Stimulated activated CD4-positive, alpha-beta T cell treated with anti-CD3 and anti-CD28 coated beads, TNF-alpha, amount 100 ng/mL, for 24 hours (primary cell): ENCODE measurements at regions not wholly inside any gene's neighbourhood (a gene's known extent, or its start where the extent isn't known, plus 50 kb on each side); places are given as distances from the start of the nearest gene placed in this dataset.
"Not testable (repeated sequence)": the region's sequence is repeated elsewhere in the genome, so short reads cannot be mapped to it uniquely, and the experiment has no call there.

Experiments
- DNase-seq, 3 experiments: peaks; one replicate each; pipeline ENCODE4 v3.0.0-alpha.2; 2020; ENCODE audit warnings: low read depth in 3 of 3

DNA sequence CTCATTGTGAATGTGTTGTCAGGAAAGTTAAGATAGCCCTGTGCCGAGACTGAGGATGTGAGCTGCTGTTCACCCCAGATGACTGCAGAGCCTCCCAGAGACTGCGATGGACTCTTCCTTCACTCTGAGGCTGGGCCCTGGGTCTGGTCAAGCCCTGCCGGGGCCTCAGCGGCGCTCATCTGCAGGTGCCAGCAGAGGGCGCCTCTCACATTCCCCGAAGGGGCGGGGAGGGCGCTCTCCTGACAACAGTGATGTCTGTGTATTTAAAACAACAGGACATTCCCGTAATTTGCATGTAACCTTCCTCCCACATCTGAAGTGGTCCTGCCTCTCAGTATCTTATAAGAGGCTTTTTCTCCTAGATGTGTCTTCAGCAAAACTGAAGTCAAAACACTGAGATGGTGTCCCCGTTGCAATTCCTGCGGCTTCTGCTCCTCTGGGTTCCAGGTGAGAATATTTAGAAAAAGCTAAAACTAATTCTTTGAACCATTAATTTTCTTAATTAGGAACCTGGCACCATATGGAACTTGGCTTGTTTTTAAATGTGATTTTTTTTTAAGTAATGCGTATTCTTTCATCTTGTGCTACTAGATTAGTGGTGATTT is 1377.9 kb downstream of the RPIA start:
- peak in 1 of 3 experiments; percentile 0 for DNase-seq

DNA sequence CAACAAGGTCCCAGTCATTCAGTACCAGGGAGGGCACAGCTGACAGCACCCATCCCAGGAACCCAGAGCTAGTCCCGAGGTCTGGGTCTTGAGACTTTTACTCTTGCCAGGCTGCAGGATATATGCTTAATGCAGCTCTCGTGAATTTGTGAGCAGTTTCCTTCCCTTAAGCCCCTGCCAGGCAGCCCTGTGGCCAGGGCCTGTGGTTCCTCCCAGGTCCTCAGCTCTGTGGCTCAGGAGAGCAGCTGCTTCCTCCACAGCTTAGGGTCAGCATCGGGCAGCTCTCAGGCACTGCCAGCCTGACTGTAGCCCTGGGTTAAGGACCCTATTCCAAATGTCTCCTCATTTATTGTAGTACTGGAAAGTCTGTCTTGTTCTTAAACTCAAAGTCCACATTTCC is 1384.8 kb downstream of the RPIA start:
- no peak for DNase-seq

DNA sequence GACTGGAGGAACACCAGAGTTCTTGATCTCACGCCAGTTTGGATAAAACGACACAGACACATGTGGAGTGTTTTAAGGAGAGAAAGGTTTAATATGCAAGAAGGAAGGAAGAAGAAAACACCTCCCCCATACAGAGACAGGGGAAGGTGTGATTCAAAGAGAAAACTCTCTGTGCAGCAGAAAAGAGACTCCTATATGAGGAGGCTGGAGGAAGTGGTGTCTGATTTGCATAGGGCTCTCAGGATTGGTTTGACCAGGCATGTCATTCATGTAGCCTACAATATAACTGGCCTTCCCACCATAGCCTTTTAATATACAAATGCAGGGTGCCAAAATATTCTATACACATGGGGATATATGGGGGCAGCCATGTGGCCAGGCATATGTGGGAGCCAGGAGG is 1386.5 kb downstream of the RPIA start:
- no peak for DNase-seq

GRCh38 chr2:90079374-90079773 is 1387.9 kb downstream of the RPIA start:
- no peak for DNase-seq

- DNase-seq: not testable (repeated sequence)
Measured at GRCh38 chr2:90087792-90088191, 1396.3 kb downstream of the RPIA start.

GRCh38 chr2:90093571-90094270 is 1402.2 kb downstream of the RPIA start:
- not testable (repeated sequence) for DNase-seq

DNA sequence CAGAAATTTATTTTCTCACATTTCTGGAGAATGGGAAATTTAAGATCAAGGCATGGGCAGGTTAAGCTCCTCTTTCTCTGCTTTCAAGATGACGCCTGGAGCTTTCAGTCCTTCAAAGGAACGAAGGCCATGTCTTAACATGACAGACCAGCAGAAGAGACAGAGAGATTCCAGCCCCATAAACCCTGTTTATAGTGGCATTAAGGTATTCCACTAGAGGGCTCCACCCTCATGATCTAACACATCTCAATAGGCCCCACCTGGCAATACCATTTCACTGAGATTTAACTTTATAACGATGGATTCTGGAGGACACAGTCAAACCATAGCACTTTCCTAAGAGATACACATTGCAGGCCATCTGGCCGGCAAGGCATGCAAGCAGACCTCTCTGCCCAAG is 1406.1 kb downstream of the RPIA start:
- DNase-seq: not testable (repeated sequence)

DNA sequence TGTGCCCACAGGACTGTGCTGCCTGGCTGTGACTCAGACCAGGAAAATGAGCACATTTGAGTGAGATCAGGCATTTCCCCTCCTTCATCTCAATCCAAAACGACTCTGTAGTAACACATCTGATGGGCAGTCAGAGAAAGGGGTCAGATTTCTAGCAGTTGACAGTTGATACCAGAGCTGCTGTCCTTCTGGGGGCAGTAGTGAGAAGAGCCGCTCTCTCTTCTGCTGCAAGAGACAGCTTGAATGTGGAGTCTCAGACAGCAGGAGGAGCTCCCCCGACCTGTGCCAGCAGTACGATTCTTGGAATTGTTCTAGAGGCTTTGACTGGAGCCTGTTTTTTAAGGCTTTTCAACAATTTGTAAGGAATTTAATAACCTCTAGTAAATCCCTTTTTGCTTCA is 1413.7 kb downstream of the RPIA start:
- not testable (repeated sequence) for DNase-seq

DNA sequence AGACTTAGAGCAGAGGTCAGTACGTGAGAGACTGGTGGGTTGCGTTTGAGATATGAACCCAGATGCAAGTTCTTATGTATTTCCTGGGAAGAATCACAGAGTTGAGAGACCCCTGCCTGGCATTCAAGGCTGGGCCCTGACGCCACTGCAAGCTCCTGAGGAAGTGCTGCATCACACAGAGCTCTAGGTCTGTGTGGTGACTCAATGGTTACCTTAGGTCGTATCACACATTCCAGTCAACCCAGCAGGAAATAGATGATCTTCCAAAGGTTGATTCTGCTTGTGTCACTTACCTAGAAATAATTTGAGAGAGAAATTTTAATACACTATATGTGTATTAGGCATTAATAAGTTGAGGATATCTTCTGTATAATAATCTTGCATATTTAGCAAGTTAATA is 1431.9 kb downstream of the RPIA start:
- not testable (repeated sequence) for DNase-seq

DNA sequence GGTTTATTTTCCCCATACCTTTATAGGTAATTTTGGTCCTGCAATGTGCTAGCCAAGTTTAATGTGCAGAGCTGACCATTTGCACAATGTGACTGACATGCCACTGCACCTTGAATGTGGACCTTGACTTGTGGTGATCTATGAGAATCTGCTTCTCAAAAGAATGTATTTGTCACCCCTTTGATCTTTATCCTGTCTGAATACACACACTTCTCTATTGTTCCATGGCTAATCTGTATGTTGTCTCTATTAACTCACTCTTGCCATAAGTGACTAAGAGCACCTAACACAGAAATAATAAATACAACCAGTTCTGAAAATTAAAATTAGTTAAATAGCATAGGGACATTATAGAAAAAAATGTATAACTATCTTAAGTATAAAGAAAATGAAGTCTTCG is 1447.6 kb downstream of the RPIA start:
- DNase-seq: not testable (repeated sequence)

GRCh38 chr2:90141558-90141957 is 1450.1 kb downstream of the RPIA start:
- DNase-seq: not testable (repeated sequence)

- DNase-seq: not testable (repeated sequence)
Measured at GRCh38 chr2:90151805-90152204, 1460.3 kb downstream of the RPIA start.

DNA sequence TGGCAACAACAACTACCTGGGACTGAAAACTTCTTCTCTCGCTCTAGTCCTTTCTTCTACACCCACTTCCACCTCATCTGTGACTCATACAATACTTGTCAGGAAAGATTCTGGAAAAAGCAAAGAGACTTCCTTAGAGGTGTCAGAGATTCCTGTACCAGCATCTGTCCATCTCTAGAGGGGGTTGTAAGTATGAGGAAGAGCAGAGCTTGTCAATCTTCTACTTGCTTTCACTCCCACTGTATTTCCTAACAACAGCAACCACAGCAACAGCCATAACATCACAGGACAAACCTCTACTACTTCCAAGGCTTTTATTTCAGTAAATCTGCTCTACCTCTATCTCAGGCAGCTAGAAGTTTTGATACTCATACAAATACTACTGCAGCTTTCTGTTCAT is 1479.5 kb downstream of the RPIA start:
- DNase-seq: not testable (repeated sequence)

DNA sequence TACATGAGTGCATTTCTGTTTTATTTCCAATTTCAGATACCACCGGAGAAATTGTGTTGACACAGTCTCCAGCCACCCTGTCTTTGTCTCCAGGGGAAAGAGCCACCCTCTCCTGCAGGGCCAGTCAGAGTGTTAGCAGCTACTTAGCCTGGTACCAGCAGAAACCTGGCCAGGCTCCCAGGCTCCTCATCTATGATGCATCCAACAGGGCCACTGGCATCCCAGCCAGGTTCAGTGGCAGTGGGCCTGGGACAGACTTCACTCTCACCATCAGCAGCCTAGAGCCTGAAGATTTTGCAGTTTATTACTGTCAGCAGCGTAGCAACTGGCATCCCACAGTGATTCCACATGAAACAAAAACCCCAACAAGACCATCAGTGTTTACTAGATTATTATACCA is 1481.6 kb downstream of the RPIA start:
- not testable (repeated sequence) for DNase-seq

DNA sequence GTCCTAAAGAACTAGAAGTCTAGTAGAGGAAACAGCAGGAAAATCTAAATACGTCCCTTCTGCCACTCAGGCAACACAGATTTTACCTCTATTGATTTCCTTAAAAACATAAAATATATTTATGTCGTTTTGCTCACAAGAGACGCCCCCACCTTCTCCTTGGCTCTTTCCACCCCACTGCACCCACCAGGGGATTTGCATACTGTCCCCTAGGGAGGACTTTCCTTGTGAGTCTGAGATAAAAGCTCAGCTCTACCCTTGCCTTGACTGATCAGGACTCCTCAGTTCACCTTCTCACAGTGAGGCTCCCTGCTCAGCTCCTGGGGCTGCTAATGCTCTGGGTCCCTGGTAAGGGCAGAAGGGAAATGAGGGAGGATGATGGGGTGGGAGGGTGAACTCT is 1488.1 kb downstream of the RPIA start:
- DNase-seq: not testable (repeated sequence)

DNA sequence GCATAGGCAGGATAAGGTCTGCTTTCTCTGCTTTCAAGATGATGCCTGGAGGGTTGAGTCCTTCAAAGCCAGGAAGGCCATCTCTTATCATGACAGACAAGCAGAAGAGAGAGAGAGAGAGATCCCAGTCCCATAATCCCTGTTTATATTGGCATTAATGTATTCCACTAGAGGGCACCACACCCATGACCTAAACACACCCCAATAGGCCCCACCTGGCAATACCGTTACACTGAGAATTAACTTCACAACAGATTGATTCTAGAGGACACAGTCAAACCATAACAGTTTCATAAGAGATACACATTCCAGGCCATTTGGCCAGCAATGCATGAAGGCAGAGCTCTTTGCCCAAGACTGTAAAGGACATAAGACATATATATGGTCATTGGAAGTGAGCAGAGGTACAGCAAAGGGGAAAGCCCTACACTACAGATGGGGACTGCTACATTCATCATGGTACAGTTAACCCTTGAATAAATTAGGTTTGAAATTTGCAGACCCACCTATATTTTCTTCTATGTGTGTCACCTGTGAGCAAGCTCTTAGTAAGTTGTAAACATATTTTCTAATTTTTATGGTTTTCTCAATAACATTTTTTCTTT is 1516.1 kb downstream of the RPIA start:
- no peak for DNase-seq

DNA sequence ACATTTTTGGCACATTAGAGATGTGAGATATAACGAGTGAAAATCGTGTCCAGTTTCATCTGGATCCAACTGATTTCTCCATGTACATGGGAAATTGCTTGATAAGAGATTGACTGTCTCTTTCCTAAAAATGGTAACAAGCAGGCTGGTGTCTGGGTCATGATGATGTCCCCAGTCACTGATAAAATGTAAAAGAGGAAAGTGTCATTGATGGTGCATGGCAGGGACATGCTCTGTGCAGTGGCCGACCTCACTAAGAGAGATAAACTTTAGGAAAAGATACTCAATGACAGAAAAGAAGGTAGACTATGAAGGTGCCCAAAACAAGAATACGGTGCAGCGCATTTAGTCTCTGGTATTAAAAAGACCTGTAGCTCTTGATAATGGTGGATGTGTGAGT is 1517.5 kb downstream of the RPIA start:
- DNase-seq: no peak

DNA sequence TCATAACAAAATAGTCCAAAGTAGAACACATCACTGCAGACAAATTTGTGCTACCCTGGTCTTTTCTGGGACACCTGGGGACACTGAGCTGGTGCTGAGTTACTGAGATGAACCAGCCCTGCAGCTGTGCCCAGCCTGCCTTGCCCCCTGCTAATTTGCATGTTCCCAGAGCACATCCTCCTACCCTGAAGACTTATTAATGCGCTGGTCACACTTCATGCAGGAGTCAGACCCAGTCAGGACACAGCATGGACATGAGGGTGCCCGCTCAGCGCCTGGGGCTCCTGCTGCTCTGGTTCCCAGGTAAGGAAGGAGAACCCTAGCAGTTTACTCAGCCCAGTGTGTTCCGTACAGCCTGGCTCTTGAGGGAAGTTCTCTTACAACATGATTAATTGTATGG is 1518.3 kb downstream of the RPIA start:
- DNase-seq: no peak

- DNase-seq: not testable (repeated sequence)
Measured at GRCh38 chr2:90215880-90216279, 1524.4 kb downstream of the RPIA start.

GRCh38 chr2:90216801-90217200 is 1525.3 kb downstream of the RPIA start:
- not testable (repeated sequence) for DNase-seq

DNA sequence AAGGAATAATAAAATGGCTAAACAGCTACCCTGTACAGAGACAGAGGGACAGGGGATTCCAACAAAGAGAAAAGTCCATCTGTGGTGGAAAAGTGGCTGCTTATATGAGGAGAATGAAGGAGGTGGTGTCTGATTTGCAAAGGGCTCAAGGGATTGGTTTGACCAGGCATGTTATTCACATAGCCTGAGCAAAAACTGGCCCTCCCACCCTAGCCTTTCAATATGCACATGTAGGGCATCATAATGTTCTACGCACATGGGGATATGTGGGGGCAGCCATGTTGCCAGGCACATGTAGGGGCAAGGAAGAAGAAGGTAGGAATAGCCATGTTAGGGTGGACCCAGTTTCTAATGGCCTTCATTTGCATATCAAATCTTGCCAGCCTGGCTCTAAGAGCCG is 1527.1 kb downstream of the RPIA start:
- DNase-seq: not testable (repeated sequence)

GRCh38 chr2:90220623-90221299 is 1529.3 kb downstream of the RPIA start:
- not testable (repeated sequence) for DNase-seq

- DNase-seq: no peak
Measured at GRCh38 chr2:90221300-90221651, 1529.8 kb downstream of the RPIA start.
